Adipocyte (in vitro differentiated cells): ENCODE measurements at regions not wholly inside any gene's neighbourhood (a gene's known extent, or its start where the extent isn't known, plus 50 kb on each side); places are given as distances from the start of the nearest gene placed in this dataset.
A peak's percentile ranks its signal among the peaks of the same experiment; 100 is the strongest.

Source experiments
- DNase-seq: peaks from one replicate; pipeline ENCODE4 v3.0.0-alpha.2; 2015; ENCODE audit warnings: low read depth
- H3K27me3 ChIP-seq: replicated peaks from 2 replicates; pipeline ENCODE4 v1.7.0; 2013; ENCODE audit warnings: mild to moderate bottlenecking, low read length, moderate library complexity; ENCODE audit not compliant: control insufficient read depth, insufficient read depth
- H3K36me3 ChIP-seq: 2 replicates; pipeline ENCODE4 v1.7.0; 2013; ENCODE audit warnings: low read length, mild to moderate bottlenecking, moderate library complexity; ENCODE audit not compliant: control insufficient read depth, insufficient read depth, severe bottlenecking
- H3K4me1 ChIP-seq: 2 replicates; pipeline ENCODE4 v1.7.0; 2013; ENCODE audit warnings: mild to moderate bottlenecking, low read length, moderate library complexity; ENCODE audit not compliant: control insufficient read depth, insufficient read depth
- H3K4me3 ChIP-seq: 2 replicates; pipeline ENCODE4 v1.7.0; 2013; ENCODE audit warnings: mild to moderate bottlenecking, low read length, moderate library complexity
- H3K9ac ChIP-seq: 2 replicates; pipeline ENCODE4 v1.7.0; 2013; ENCODE audit warnings: mild to moderate bottlenecking, low read length, moderate library complexity
- H3K9me3 ChIP-seq: 2 replicates; pipeline ENCODE4 v1.7.0; 2013; ENCODE audit warnings: mild to moderate bottlenecking, low read length, moderate library complexity; ENCODE audit not compliant: control insufficient read depth

DNA sequence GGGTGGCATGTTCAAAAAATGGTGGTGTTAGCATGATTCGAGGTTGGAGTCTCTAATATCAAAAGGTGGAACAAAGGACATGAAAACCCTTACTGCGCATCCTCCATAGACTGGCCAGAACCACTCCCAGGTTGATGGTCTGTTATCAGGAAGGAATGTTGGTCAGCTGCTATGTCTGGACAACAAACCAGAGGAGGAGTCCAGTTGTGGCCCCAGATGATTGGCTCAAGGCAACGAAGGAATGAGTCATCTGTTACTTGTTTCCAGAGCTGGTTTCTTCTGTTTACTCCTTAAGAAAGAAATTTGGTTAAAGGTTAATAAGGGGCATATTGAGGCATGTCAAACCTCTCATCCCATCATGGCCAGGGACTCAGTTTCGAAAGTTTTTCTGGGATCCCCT lies 56.8 kb upstream of the GRIA4 start:
- H3K4me1 ChIP-seq: no peaks in the 10 kb centered on the region
- H3K4me3 ChIP-seq: no peak overlapping the region
- H3K9me3 ChIP-seq: no peaks in the 10 kb centered on the region
- H3K9ac ChIP-seq: no peak overlapping the region
- no peaks in the 10 kb centered on the region for H3K27me3 ChIP-seq
- no peaks in the 10 kb centered on the region for H3K36me3 ChIP-seq
- no peak for DNase-seq

DNA sequence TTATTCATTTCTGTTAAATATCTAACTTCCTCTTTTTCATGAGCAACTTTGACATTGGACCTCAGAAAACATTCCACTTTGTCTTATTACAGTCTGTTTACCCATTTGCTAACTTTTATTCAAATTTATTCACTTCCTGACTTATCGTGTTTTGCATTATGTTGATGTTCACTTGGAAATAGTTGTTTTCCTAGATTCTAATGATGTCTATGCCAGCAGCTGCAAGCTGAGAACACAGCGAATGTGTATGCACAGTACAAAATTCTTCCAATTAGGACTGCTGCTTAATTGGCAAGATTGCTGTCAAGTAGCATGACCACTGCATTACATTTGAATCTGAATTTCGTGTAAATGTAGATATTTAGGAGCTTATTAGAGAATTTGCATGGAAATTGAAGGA lies 61.5 kb upstream of the GRIA4 start:
- Histone ChIP-seq H3K27me3 (no peaks in the 10 kb centered on the region), H3K9ac (no peak overlapping the region), H3K36me3 (no peaks in the 10 kb centered on the region), H3K9me3 (no peaks in the 10 kb centered on the region), H3K4me1 (no peaks in the 10 kb centered on the region), H3K4me3 (no peak overlapping the region)
- no peak for DNase-seq

DNA sequence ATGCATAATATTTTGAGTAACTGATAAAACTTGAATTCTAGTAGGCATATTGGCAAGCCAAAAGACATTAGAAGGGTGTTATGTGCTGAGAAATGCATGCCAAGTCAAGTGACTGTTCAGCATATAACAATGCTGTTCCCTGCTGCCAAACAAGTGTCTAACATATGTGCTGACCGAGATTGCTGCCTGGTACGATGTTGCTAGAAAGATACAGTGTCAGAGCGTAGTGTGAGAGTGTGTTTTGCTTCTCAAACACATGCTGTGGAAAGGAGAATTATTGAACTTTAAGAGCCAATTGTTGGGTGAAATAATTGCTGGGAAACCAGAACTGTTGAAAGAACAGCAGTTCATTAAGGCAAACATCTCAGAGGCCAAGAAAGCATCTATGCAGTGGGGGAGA lies 71.3 kb upstream of the GRIA4 start:
- H3K27me3 ChIP-seq: no peaks in the 10 kb centered on the region
- H3K9me3 ChIP-seq: no peaks in the 10 kb centered on the region
- H3K9ac ChIP-seq: no peak overlapping the region
- no peak overlapping the region for H3K4me3 ChIP-seq
- H3K36me3 ChIP-seq: no peaks in the 10 kb centered on the region
- H3K4me1 ChIP-seq: no peaks in the 10 kb centered on the region
- no peak for DNase-seq

DNA sequence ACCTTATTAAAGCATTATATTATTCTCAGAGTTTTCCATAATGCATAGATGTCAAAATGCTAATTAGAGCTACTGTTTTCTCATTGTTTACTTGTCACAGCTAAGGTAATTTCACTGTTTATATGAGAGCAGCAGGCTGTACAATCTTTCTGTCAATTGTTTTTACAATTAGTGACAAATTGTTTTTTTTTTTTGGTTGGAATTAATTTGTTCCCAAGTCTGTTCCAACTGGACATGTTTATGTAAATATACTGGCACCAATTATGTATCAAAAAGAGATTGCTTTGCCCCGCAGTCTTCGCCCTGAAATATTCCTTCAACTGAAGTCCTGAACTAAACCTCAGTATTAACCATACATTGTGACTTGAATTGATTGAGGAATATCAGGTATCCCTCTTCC lies 72.3 kb upstream of the GRIA4 start:
- Histone ChIP-seq H3K27me3 (no peaks in the 10 kb centered on the region), H3K9me3 (no peaks in the 10 kb centered on the region), H3K36me3 (no peaks in the 10 kb centered on the region), H3K4me1 (no peaks in the 10 kb centered on the region), H3K4me3 (no peak overlapping the region), H3K9ac (no peak overlapping the region)
- no peak for DNase-seq

DNA sequence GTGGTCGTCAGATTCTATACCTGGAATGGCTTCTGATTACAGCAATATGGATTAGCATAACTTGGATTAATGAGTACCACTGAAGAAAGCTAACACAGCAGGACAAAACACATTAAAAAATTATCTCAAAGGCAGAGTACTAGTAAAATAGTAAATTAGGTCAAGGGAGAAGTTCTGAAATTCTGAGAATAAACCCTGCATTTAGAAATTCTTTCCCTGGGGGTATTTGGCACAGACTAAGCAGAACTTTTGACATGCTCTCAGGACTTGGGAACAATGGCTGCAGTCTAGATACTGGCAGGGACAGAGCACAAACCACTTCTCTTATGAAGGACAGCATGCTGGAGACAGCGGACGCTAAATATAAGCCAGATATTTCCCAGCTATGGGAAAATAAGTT lies 85.6 kb upstream of the GRIA4 start:
- H3K9ac ChIP-seq: no peak overlapping the region
- no peak overlapping the region for H3K4me3 ChIP-seq
- no peaks in the 10 kb centered on the region for H3K36me3 ChIP-seq
- DNase-seq: peak; percentile 5
- peaks cover 9% of the 10 kb centered on the region for H3K9me3 ChIP-seq
- H3K27me3 ChIP-seq: no peaks in the 10 kb centered on the region
- no peaks in the 10 kb centered on the region for H3K4me1 ChIP-seq

DNA sequence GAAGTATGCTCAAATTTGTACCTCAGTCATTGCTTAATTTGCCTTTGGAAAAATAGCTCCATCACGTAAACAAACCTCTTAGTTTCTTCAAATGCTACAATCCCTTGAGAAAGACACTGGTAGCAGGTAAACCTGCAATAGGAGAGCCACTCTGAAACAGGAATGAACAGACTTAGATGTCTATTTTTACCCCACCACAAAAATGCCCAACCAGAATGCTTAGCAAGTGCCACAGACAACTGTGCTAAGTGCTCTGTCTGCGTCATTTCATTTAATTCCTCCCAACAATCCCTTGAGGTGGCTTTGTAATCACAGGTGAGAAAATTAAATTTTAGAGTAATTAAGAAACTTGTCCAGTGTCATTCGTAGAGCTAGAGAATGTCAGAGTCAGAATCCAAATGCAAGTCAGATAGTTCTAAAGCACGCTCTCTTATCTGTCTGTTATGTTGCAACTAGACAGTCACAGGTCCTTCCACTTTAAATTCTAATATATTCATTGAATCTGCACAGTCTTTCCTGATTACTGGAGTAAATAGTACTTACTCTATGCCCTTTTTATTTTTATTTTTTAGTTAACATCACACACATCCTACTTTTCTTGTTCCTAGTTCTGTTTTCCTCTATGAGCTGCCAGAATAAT lies 89.0 kb upstream of the GRIA4 start:
- Histone ChIP-seq H3K27me3 (no peaks in the 10 kb centered on the region), H3K4me3 (no peak overlapping the region), H3K9me3 (no peaks in the 10 kb centered on the region), H3K9ac (no peak overlapping the region), H3K36me3 (no peaks in the 10 kb centered on the region), H3K4me1 (no peaks in the 10 kb centered on the region)
- DNase-seq: no peak

DNA sequence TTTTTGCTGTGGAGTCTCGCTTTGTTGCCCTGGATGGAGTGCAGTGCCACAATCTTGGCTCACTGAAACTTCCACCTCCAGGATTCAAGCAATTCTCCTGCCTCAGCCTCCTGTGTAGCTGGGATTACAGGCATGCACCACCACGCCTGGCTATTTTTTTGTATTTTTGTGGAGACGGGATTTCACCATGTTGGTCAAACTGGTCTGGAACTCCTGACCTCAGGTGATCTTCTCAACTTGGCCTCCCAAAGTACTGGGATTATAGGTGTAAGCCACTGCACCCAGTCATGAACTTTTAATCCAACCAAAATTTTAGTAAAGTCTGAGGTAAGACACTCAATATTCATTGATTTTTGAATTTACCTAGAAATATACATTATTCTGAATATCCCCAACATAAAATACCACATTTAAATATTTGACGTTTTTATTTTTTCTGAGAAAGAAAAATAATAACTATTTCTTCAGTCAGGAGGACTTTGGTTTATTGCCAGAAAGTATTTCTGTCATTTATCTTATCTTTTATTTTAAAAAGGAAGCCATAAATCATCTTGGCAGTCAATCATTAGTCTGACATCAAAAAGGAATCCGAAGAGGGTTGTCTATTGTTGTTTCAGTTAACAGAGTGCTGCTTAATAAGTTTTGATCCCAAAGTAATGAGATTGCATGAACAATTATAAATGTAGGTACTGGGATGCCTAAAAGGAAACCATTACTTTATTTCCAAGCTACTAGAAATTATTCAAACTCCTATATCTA lies 102.2 kb upstream of the GRIA4 start:
- no peak for DNase-seq

DNA sequence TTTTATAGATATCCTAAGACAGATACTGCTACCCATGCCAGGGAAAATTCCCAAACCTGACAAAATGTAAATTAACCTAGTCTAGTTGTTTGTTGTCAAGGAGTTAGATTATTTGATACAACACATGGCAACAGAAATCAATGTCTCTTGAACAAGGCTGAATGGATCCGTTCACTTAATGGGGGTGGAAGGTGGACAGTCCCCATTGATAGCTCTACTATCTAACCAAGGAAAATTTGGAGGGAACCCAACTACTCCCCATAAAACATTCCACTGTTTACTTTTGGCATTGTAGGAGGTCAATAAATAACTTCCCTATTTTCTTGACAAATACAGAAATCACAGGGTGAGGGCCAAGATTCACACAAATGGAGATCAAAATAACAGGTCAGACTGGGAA lies 117.9 kb upstream of the GRIA4 start:
- Histone ChIP-seq H3K36me3 (no peaks in the 10 kb centered on the region), H3K9me3 (no peaks in the 10 kb centered on the region), H3K4me3 (no peak overlapping the region), H3K9ac (no peak overlapping the region), H3K27me3 (no peaks in the 10 kb centered on the region), H3K4me1 (no peaks in the 10 kb centered on the region)
- no peak for DNase-seq

More for the DNA sequence above, 102.2 kb upstream of the GRIA4 start:
- H3K9ac ChIP-seq: no peak overlapping the region
- no peaks in the 10 kb centered on the region for H3K27me3 ChIP-seq
- no peaks in the 10 kb centered on the region for H3K36me3 ChIP-seq
- no peaks in the 10 kb centered on the region for H3K9me3 ChIP-seq
- H3K4me1 ChIP-seq: no peaks in the 10 kb centered on the region
- H3K4me3 ChIP-seq: no peak overlapping the region

DNA sequence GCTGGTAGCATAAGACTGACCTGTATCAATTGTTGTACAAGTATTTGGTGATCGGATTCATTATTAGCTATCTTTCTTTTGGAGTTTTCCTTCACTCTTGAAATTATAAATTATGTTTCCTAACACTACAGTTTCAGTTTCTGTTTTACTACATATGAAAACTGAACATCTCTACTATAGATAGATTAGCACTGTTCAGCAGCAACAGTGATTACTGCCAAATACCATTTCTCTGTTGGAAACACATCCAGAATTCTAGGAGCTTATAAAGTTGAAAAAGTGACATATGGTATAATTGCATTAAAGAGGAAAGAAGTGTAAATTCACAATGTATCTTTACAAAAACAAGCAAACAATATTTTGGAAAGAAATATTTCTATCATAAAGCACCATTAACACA lies 118.5 kb upstream of the GRIA4 start:
- Histone ChIP-seq H3K36me3 (no peaks in the 10 kb centered on the region), H3K4me3 (no peak overlapping the region), H3K9me3 (no peaks in the 10 kb centered on the region), H3K27me3 (no peaks in the 10 kb centered on the region), H3K4me1 (no peaks in the 10 kb centered on the region), H3K9ac (no peak overlapping the region)
- no peak for DNase-seq

DNA sequence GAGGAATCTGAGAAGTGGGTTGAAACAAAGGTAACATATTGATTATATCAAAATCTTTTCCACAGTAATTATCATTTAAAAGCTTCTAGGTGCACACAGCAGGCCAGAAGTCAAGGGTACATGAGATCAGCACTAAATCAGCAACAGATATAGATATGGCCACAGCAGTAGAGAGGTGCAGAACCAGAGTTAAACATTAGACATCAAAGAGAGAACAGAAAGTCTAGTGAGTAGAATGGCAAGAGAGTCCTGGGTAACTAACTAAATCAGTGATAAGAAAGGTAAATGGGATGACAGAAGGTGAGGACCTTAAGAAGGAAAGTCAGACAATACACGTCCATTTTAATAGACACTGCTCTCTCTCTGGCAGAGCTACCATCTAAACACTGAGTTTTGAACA lies 119.5 kb upstream of the GRIA4 start:
- Histone ChIP-seq H3K36me3 (no peaks in the 10 kb centered on the region), H3K9me3 (no peaks in the 10 kb centered on the region), H3K4me3 (no peak overlapping the region), H3K4me1 (no peaks in the 10 kb centered on the region), H3K9ac (no peak overlapping the region), H3K27me3 (no peaks in the 10 kb centered on the region)
- DNase-seq: no peak

DNA sequence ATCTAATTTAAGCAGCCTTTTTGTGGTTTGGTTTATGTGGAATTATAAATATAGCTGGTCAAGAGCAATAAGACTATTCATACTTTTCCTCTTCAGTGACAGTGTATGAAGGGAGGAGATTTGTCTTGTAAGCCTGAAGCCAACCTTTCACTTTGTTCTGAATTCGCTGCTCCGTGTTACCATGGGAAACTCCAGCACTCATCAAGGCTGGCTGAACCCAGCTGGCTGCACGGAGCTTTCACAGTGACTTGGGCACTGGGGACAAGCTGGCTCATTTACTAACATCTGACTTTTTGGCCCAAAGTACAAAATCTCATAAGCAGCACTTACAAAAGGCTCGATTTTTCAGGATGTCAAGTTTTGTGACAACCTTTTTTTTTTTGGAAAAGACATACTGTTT lies 120.4 kb upstream of the GRIA4 start:
- H3K4me3 ChIP-seq: peak overlapping the region; percentile 33
- no peaks in the 10 kb centered on the region for H3K27me3 ChIP-seq
- DNase-seq: peak; percentile 17
- H3K4me1 ChIP-seq: no peaks in the 10 kb centered on the region
- no peak overlapping the region for H3K9ac ChIP-seq
- H3K36me3 ChIP-seq: no peaks in the 10 kb centered on the region
- no peaks in the 10 kb centered on the region for H3K9me3 ChIP-seq

DNA sequence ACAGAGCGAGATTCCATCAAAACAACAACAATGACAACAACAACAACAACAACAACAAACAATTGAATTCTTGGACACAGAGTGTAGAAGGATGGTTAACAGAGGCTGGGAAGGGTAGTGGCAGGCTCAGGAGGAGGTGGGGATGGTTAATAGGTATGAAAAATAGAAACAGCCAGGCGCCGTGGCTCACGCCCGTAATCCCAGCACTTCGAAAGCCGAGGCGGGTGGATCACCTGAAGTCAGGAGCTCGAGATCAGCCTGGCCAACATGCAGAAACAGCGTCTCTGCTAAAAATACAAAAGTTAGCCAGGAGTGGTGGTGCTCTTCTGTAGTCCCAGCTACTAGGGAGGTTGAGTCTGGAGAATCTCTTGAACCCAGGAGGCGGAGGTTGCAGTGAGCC lies 122.9 kb upstream of the GRIA4 start:
- no peaks in the 10 kb centered on the region for H3K4me1 ChIP-seq

More for the DNA sequence above, 122.9 kb upstream of the GRIA4 start:
- Histone ChIP-seq H3K9me3 (no peaks in the 10 kb centered on the region), H3K36me3 (no peaks in the 10 kb centered on the region), H3K27me3 (no peaks in the 10 kb centered on the region), H3K4me3 (no peak overlapping the region), H3K9ac (no peak overlapping the region)
- no peak for DNase-seq
